GM19372 (cell line): ENCODE measurements at regions not wholly inside any gene's neighbourhood (a gene's known extent, or its start where the extent isn't known, plus 50 kb on each side); places are given as distances from the start of the nearest gene placed in this dataset.
"Not testable (repeated sequence)": the region's sequence is repeated elsewhere in the genome, so short reads cannot be mapped to it uniquely, and the experiment has no call there.

Source experiments
- ATAC-seq: cut with Tn5 transposase; IDR thresholded peaks from one replicate; pipeline ENCODE4 v1.9.1; 2021; ENCODE audit warnings: mild to moderate bottlenecking, low read depth, moderate library complexity; ENCODE audit not compliant: unreplicated experiment

DNA sequence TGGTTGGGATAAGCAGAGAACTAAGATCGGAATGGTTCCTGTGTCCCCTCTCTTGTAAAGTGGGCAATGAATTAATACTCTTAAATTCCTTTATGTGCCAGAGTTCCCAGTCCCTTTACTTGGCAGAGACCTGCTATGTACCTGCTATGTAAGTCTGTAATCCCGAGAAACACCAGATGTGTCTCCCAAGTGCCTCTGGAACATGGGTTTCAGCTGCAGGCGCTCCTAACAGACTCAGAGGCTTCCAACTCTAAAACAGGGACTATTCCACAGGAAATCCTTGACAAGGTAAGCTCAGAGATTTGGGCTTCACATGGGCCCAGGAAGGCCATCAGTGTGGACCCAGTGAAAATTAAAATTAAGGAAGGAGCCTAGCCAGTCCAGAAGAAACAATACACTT is 117.7 kb upstream of the PLCL2 start:
- ATAC-seq = no peak

DNA sequence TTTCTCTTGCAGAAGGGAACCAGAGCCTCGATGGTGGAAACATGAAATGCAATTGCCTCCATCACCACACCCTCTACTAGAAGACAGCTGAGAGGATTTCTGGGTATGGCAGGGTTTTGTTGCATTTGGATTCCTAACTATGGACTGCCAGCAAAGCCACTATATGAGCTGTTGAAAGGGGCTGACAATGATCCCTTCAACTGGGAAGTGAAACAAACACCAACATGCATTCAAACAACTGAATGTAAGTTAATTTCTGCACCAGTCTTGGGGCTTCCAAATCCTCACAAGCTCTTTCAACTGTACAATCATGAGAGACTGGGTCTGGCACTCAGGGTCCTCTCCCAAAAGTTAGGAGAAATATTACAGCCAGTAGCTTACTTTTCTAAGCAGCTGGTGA is 116.7 kb upstream of the PLCL2 start:
- ATAC-seq = no peak

DNA sequence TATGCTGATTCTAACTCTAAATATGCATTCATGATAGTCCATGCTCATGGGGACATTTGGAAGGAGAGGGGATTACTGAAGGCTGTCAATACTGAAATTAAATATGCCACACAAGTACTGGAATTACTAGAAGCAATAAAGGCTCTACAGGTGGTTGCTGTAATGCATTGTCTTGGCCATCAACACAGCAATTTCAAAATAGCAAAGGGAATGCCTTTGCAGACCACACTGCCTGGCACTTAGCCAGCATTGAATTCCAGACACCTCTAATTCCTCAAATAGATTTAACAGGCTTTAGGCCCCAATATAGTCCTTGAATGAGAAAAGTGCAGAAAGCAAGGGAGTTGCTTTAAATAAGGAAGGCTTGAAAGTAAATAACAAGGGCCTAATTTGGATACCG is 115.8 kb upstream of the PLCL2 start:
- no peak for ATAC-seq

DNA sequence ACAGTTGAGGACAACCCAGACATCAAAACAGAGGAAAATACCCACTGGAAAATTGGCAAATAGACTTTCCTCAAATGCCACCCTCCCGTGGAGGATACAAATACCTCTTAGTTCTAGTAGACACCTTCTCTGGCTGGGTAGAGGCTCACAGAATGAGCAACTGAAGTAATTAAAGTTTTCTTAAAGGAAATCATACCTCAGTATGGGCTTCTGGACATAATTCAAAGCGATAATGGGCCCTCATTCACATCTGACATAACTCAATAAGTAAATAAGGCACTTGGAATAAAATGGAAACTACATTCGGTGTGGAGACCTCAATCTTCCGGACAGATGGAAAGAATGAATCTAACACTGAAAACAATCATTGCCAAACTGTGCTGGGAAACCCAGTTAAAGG is 115.2 kb upstream of the PLCL2 start:
- ATAC-seq = no peak

DNA sequence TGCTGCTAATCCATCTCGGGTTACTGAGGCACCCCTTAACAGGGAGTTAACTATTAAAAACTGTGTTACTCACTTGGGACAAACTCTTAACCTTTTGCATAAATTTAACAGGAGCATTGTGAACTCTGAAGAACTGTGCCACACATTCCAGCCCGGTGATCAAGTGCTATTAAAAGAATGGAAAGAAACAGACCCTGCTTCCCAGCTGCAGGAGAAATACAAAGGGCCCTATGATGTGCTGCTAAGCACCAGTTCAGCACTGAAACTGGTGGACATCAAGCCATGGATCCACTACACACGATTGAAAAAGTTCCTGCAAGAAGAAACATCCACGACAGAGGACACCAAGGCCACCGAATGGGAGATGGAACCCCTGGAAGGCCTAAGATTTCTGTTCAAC is 114.7 kb upstream of the PLCL2 start:
- no peak for ATAC-seq

DNA sequence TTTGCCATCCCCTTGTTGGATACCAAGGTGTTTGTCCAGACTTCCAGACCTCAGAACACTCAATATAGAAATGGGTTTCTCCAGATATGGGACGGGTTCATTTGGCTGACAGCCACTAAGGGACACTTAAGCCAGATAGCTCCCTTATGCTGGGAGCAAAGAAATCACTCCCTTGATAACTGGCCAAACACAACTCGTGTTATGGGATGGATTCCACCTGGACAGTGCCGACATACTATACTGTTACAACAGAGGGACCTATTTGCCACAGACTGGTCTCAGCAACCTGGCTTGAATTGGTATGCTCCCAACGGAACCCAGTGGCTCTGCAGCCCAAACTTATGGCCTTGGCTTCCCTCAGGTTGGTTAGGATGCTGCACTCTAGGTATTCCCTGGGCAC is 114.0 kb upstream of the PLCL2 start:
- no peak for ATAC-seq

DNA sequence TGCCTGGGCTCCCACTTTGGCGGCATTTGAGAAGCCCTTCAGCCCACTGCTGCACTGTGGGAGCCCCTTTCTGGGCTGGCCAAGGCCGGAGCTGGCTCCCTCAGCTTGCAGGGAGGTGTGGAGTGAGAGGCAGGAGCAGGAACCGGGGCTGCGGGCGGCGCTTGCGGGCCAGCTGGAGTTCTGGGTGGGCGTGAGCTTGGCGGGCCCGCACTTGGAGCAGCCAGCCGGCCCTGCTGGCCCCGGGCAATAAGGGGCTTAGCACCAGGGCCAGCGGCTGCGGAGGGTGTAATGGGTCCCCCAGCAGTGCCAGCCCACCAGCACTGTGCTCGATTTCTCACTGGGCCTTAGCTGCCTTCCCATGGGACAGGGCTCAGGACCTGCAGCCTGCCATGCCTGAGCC is 111.2 kb upstream of the PLCL2 start:
- not testable (repeated sequence) for ATAC-seq

DNA sequence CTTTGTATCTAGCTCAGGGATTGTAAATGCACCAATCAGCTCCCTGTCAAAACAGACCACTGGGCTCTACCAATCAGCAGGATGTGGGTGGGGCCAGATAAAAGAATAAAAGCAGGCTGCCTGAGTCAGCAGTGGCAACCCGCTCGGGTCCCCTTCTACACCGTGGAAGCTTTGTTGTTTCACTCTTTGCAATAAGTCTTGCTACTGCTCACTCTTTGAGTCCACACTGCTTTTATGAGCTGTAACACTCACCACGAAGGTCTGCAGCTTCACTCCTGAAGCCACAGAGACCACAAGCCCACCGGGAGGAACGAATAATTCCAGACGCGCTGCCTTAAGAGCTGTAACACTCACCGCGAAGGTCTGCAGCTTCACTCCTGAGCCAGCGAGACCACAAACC is 110.2 kb upstream of the PLCL2 start:
- ATAC-seq = not testable (repeated sequence)

DNA sequence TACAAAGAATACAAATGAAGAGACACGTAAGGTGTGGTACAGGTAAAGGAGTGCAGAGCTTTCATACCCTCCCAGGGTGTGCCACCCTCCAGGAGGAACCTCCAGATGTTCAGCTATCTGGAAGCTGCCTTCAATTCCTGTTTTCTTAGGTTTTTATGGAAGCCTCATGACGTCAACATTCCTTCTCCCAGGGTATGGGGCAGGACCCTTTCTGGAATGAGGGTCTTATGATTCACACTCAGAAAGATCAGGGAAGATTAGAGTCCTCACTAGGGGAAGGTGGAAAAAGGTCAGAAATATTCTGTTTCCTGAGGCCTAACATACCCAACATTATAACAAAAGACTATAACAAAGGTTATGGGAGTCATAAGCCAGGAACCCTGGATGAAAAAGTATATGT is 99.8 kb upstream of the PLCL2 start:
- no peak for ATAC-seq

DNA sequence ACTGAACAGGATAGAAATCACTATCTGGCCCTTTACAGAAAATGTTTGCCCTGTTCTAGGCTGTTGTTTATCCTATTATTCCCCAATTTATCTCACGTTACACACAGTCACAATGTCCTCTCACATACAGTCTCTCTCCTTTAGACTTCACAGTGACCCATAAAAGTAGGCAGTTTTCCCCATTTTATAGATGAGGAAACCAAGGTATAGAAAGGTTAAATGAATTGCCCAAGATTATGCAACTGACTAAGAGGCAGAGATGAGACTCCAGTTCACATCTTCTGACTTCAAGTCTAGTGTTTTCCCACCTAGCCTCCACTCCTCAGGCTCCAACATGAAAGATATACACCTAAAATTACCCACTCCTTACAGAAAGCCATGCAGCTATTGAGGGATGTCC is 99.3 kb upstream of the PLCL2 start:
- ATAC-seq = no peak

DNA sequence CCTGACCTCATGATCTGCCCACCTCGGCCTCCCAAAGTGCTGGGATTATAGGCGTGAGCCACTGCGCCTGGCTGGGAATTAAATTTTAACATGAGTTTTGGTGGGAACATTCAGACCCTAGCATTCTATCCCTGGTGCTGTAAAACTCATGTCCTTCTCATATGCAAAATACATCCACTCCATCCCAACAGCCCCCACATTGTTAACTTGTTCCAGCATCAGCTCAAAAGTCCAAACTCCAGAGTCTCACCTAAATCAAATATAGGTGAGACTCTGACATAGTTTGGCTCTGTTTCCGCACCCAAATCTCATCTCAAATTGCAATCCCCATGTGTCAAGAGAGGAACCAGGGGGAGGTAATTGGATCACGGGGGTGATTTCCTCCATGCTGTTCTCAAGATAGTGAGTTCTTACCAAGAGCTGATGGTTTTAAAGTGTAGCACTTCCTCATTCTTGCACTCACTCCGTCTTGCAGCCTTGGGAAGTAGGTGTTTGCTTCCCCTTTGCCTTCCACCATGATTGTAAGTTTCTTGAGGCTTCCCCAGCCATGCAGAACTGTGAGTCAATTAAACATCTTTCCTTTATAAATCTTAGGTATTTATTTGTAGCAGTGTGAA is 96.2 kb upstream of the PLCL2 start:
- ATAC-seq = no peak

DNA sequence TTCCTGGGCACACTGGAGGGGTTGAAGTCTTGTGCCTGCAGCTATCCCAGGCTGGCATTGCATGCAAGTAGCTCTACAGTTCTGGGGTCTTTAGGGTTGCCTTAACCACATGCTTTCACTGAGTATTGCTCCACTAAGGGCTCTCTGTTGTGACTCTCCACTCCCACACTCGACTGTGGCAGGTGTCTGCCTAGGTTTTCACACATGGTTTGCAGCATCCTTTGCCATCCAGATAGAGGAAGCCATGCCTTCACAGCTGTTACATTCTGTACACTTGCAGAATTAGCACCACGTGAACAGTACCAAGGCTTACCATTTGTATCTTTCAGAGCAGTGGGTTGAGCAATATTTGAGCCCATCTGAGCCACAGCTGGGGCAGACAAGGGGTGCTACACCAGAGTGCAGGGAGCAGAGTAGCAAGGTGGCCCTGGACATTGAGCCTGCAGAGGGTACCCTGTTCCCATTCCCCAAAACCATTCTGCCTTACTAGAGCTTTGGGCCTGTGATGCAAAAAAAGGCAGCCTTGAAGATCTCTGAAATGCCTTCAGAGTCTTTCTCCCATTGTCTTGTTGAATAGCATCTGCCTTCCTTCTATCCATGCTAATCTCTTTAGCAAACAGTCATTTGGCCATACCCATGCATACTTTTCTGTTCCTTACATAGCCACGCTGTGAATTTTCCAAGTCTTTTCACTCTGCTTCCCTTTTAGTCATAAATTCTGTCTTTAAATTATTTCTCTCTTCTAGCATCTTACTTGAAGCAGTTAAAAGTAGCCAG is 95.2 kb upstream of the PLCL2 start:
- no peak for ATAC-seq

DNA sequence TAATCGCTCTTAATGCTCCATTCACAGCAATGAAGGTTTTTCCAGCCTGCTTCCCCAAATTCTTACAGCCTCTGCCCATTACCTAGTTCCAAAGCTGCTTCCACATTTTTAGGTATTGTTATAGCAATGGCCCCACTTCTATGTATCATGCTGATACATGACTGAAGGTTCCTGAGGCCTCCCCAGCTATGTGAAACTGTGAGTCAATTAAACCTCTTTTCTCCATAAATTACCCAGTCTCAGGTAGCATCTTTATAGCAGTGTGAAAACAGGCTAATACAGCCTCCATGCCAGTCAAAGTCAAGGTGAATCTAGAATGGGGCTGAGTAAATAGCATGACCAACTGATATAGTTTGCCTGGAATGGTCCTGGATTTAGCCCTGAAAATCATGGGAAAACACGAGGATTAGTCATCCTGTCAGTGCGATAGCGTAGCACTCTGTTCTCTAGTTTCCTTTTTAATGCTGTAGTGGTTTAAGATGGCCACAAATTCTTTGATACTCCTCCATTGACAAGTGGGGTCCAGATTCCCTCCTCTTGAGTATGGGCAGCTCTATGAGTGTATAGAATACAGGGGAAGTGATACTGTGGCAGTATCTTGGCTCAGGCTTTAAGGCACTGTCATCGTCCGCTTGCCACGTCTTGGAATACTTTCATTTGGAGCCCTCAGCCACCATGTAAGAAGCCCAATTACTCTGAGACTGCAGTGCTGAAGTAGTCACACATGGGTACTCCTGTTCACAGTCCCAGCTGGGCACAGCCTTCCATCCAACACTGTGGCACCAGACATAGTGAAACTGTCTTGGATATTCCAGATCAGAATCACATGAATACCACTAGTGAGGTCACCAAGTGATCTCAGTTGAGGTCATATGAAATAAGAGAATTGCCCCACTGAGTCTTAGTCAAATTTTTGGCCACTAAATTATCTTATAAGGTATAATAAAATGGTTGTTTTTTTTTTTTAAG is 94.0 kb upstream of the PLCL2 start:
- ATAC-seq = no peak

DNA sequence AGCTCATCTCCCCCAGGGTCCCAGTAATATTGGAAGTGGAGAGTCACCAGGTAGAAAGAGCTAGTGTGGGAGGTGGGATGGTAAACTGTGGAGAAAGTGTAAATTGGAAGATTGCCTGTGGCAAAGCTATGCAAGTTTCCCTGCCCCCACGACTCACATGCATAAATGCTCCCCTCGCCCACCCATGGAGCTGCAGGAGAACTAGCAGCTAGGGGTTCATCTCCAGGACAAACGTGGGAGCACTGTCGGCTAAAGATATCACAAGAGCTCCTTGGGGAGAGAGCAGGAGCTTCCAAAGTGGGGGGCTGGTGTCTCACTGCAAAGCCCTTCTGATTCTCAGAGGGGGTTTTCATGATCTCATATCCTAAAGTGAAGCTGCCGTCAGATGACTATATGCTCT is 91.4 kb upstream of the PLCL2 start:
- ATAC-seq = no peak

DNA sequence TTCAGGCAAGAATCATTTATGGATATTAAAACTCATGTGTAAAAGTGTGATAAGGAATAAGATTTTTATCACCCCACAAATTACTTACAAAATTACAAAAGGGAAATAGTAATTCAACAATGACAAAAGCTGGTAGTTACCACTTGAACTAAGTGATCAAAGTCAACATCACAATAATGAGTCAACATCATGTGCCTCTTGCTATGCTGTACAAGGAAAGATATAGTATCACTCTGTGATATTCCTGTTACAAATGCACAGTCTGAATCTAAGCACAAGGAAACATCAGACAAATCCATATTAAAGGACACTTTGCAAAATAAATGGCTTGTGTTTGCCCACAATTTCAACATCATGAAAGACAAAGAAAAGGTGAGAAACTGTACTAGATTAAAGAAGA is 90.5 kb upstream of the PLCL2 start:
- no peak for ATAC-seq

DNA sequence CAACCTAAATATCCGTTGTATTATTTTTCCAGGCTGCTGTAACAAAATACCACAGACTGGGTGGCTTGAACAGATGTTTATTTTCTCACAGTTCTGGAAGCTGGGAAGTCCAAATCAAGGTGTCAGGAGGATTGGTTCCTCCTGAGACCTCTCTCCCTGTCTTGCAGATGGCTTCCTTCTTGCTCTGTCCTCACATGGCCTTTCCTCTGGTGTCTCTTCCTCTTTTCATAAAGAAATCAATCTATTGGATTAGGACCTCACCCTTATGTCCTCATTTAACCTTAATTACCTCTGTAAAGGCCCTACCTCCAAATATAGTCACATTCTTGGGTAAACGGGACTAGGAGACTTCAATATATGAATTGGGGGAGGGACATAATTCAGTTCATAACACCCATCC is 89.2 kb upstream of the PLCL2 start:
- ATAC-seq = no peak

DNA sequence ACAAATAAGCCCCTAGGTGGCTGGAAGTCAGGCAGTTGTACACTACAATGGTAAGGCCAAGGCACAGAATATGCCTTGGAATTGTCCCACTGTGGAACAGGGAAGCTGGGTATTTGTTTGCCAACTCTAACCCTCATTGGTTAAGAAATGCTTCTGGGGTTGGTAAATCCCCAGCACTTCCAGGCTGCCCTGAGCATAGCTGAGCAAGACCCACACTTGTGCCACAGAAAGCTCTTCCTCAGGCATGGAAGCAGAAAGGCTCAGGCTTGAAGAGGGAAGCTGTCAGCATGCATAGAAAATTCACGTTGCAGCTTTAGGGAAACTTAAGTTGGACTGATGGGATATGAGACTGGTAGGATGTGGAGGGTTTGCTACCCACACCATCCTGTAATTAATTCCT is 86.9 kb upstream of the PLCL2 start:
- ATAC-seq = no peak

DNA sequence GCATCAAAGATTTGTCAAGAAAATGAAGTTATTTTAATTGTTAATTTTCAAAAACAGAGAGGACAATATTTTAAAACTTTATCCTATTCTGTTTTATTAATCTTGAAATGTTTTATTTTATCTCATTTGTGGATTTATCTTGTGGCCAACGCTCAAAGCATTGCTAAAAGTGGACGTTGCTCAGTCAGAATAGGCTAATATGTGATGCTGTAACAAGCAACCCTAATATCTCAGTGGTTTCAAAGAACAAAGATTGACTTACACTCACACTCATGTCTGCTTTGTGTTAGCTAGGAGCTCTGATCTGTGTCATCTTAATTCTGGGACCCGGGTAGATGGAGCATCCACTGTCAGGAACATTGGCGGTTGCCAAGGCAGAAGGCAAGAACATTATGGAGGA is 86.0 kb upstream of the PLCL2 start:
- no peak for ATAC-seq

DNA sequence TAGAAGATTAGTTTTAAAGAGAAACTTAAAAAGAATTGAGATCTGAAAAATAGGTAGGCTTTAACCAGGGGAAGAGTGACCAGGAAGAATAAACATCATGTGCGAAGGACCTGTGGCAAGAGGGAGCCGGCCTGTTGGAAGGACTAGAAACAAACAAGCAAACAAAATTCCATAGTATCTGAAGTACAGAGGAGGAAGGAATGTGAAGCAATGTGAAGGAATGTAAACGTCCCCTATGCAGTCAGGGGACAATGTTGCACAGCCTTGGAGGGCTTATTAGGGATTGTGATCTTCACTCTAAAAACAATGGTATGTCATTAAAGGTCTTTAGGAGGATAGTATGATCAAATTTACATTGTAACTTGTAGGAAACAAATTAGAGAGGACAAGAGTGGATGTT is 84.4 kb upstream of the PLCL2 start:
- no peak for ATAC-seq

DNA sequence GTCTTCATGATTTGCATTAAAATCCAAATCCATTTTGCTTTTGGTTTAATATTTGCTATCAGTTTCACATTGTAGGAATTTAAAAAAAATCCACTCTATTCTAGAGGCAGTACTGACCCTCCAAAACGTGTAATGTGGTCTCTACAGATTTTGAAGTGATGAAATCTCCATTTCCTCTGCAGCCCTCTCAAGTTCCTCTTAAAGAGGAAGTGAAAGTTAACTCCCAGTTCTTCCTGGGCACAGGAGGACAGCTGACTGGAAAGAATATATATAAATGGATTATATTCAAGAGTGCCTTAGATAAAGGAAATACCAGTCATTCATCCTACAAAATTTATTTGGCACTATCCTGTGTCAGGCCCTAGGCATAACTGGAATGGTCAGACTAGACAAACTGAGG is 83.5 kb upstream of the PLCL2 start:
- peak; percentile 33 for ATAC-seq

DNA sequence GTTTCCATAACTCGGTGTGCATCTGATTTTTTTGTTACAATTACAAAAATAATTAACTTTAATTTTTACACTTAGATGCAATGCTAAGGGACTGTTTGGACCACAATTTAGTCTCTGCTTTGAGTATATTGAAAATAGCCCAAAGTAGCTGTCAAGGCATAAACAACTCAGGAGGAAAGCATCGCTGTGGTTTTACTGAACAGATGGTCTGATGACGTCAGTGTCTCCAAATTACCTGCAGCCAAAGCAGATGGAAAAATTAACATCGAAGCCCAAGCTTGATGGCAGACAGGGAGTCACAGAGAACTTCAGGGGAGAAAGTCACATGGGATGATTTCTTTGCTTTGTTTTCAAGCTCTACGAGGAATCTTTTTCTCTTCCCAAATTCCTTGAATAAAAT is 83.1 kb upstream of the PLCL2 start:
- ATAC-seq = peak; percentile 31
